IgD-negative memory B cell (primary cell): ENCODE measurements at regions not wholly inside any gene's neighbourhood (a gene's known extent, or its start where the extent isn't known, plus 50 kb on each side); places are given as distances from the start of the nearest gene placed in this dataset.
"Not testable (repeated sequence)": the region's sequence is repeated elsewhere in the genome, so short reads cannot be mapped to it uniquely, and the experiment has no call there.

Experiments used
- H3K27ac Mint-ChIP-seq, 3 donors: one replicate each; pipeline ENCODE4 v1.8.0; 2020 to 2022; ENCODE audit warnings: mild to moderate bottlenecking in 3 of 3, mixed read lengths in 3 of 3, moderate library complexity in 1 of 3
- H3K27me3 Mint-ChIP-seq: one replicate; pipeline ENCODE4 v1.8.0; 2021; ENCODE audit warnings: mixed read lengths
- H3K36me3 Mint-ChIP-seq: one replicate; pipeline ENCODE4 v1.8.0; 2020; ENCODE audit warnings: mild to moderate bottlenecking, mixed read lengths
- H3K4me1 Mint-ChIP-seq, 3 donors: one replicate each; pipeline ENCODE4 v1.8.0; 2020 to 2022; ENCODE audit warnings: mixed read lengths in 3 of 3, mild to moderate bottlenecking in 1 of 3
- H3K4me3 Mint-ChIP-seq, 4 donors: one replicate each; pipeline ENCODE4 v1.8.0; 2020 to 2022; ENCODE audit warnings: mild to moderate bottlenecking in 4 of 4, mixed read lengths in 4 of 4, moderate library complexity in 3 of 4
- H3K9me3 Mint-ChIP-seq, 3 donors: one replicate each; pipeline ENCODE4 v1.8.0; 2020 to 2021; ENCODE audit warnings: mixed read lengths in 3 of 3, mild to moderate bottlenecking in 1 of 3

DNA sequence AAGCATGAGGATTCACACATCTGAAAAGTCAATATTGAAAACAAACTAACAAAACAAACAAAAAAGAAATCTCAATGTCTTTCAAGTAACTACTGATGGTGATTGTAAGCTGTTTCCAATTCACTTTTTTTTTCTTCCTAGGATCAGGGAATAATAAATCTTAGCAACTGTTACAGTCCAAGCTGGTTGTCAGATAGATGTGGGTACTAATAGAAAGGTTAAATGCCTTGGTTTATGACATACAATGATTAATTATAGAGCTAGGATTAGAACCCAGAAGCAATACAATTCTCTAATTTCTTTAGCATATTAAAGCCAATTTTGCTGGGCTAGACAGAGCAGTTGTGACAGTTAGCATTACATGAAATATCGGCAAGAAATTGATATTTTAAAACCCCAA, 1301.6 kb downstream of the EPHA7 start:
- Mint-ChIP-seq H3K4me3 (no peak overlapping the region), H3K36me3 (no peaks in the 10 kb centered on the region)

DNA sequence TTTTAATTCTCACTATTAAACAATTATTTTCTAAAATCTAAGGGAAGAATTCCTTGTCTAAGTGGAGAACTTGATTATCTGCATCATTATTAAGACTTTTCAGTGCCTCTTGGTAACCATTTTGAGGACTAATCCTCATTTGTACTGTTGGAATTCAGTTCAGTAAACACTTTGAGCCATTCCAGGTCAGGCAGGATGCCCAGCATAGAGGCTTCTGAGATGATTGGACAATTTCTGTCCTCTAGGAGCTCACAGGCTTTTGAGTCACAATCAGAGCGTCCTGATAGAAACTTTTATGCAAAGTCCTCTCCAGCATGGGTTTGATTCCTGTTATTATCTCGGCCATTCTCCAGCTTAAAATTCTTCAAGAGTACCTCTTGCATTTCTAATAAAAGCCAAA, 1304.6 kb downstream of the EPHA7 start:
- H3K9me3 Mint-ChIP-seq: peaks cover 0 to 4% (median 2%) of the 10 kb centered on the region in 3 donors

More for the DNA sequence above, 1301.6 kb downstream of the EPHA7 start:
- Mint-ChIP-seq H3K27me3 (no peaks in the 10 kb centered on the region), H3K9me3 (peaks cover 0 to 4% (median 3%) of the 10 kb centered on the region in 3 donors), H3K27ac (no peak overlapping the region), H3K4me1 (no peaks in the 10 kb centered on the region)

DNA sequence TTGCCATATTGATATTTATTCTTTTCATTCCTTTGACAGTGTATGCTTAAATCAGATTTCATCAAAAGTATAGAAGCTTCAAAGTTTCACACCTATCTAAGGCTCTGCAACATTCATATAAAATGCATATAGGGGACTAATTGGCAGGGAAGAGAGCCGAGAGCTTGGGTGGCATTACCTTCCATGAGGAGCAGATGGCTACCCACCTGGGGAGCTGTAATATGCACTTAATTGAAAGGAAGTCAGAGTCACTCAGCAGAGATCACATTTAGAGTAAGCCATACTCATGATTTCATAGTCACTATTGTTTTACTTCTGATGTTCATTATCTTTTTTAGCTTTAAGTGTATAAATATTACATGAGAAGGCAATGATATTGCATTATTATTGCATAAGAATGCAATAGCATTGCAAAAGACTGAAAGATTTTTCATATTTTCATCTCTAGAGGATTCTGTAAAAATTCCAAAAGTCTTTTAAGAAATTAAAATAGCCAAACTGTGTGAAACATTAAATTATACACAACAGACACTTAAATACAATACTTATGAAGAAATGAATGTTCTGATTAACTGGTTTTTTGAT, 1305.2 kb downstream of the EPHA7 start:
- no peaks in the 10 kb centered on the region for H3K36me3 Mint-ChIP-seq
- H3K4me1 Mint-ChIP-seq: no peaks in the 10 kb centered on the region
- no peak overlapping the region for H3K27ac Mint-ChIP-seq
- H3K9me3 Mint-ChIP-seq: peaks cover 0 to 4% (median 2%) of the 10 kb centered on the region in 3 donors
- no peaks in the 10 kb centered on the region for H3K27me3 Mint-ChIP-seq
- H3K4me3 Mint-ChIP-seq: no peak overlapping the region

More for the DNA sequence above, 1304.6 kb downstream of the EPHA7 start:
- Mint-ChIP-seq H3K36me3 (no peaks in the 10 kb centered on the region), H3K4me1 (no peaks in the 10 kb centered on the region), H3K27me3 (no peaks in the 10 kb centered on the region), H3K27ac (no peak overlapping the region), H3K4me3 (no peak overlapping the region)

DNA sequence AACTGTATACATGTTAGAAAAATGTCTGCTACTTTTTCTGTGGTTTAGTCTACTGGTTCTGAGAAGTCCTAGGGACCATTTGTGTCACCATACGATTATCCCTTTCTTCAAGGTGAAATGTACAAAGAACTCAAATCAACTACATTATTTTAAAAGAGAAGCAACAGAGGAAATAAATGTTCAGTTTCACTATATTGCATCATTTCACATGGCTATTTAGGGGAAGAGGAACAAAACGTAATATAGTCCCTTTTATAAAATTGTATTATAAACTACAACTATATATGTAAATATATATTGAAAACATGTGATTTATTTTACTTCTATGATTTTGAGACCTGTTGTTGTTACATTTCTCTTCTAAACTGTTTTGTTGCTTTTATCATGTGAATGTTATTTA, 1308.0 kb downstream of the EPHA7 start:
- Mint-ChIP-seq H3K9me3 (peaks cover 8 to 11% (median 10%) of the 10 kb centered on the region in 3 donors), H3K4me1 (no peaks in the 10 kb centered on the region), H3K27ac (no peak overlapping the region), H3K36me3 (no peaks in the 10 kb centered on the region), H3K4me3 (no peak overlapping the region), H3K27me3 (no peaks in the 10 kb centered on the region)

DNA sequence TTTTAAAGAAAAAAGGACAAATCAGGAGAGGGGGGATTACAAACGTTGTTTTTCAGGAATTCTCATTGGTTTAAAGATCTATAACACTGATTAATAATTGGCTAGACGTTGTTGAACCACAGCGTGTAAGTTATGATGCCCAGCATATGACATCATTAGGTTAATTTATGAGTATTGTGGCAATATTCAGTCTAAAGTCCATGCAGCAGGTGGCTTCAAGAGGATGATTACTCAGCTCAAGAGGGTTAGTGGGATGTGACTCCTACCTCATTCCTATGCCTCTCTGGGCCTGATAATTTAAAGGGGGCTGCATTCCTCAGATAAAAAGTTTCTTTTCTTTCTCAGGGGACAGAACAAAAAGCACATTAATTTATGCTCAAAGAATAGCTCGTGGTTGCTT, 1309.0 kb downstream of the EPHA7 start:
- Mint-ChIP-seq H3K27me3 (no peaks in the 10 kb centered on the region), H3K9me3 (peaks cover 10 to 16% (median 10%) of the 10 kb centered on the region in 3 donors)

DNA sequence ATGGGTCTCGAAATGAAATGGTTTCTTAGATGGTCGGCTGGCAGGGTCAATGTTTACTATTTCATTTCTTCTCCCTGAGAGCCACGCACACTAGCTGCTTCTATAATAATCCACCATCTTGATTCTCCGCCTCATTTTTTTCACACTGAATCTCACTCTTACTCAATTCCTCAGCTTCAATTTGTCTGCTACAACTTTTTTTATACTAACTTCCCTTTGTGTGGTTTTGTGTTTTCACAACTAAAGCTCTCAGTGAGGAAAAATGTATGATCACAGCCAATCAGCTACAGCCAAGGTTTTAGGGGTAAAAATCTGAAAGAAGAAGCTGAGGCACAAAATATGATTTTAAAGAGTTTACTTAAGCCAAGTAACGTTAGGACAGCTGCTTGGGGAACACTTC, 1309.4 kb downstream of the EPHA7 start:
- Mint-ChIP-seq H3K27me3 (no peaks in the 10 kb centered on the region), H3K9me3 (peaks cover 10 to 20% (median 10%) of the 10 kb centered on the region in 3 donors), H3K36me3 (no peaks in the 10 kb centered on the region), H3K27ac (no peak overlapping the region), H3K4me1 (no peaks in the 10 kb centered on the region), H3K4me3 (no peak overlapping the region)

More for the DNA sequence above, 1309.0 kb downstream of the EPHA7 start:
- Mint-ChIP-seq H3K27ac (no peak overlapping the region), H3K36me3 (no peaks in the 10 kb centered on the region), H3K4me1 (no peaks in the 10 kb centered on the region), H3K4me3 (no peak overlapping the region)

DNA sequence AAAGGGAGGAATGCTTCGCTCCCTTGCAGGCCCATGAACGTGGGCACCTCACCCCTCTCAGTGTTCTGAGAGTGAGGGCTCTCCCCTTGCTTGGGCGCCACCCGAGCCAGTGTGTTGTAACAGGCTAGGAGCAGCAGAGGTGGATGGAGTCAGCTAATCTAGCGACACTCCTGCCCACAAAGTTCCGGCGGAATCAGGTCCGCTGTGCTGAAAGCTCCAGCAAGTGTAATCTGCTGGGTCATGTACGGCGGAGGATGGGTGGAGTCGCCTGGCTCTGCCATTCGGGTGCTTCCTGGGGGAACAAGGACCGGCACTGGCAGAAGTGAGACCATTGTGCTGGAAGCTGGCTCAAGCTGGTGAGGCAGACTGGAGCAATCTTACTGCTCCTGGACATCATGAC, 1310.1 kb downstream of the EPHA7 start:
- H3K4me1 Mint-ChIP-seq: no peaks in the 10 kb centered on the region
- H3K36me3 Mint-ChIP-seq: no peaks in the 10 kb centered on the region
- H3K4me3 Mint-ChIP-seq: no peak overlapping the region
- H3K9me3 Mint-ChIP-seq: peaks cover 10 to 25% (median 13%) of the 10 kb centered on the region in 3 donors
- no peak overlapping the region for H3K27ac Mint-ChIP-seq
- H3K27me3 Mint-ChIP-seq: no peaks in the 10 kb centered on the region

DNA sequence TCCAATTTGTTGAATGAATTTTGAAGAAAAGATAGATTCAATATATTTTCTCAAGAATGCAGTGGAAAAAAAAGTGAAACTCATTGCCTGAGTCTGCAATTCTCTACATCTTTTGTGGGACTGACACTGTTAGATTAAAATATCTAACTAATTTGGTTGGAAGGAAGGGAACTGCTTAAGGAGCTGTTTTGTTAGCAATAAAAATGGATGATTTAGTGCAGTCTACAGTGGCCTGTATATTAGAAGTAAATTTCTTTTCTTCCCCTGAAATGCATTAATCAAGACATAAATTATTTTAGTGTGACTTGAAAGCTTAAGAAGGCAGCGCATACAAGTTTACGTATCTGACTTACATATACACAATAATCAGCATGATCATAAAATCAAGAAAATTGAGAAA, 1332.6 kb downstream of the EPHA7 start:
- Mint-ChIP-seq H3K36me3 (no peaks in the 10 kb centered on the region), H3K4me1 (no peaks in the 10 kb centered on the region), H3K4me3 (no peak overlapping the region), H3K9me3 (peaks cover 3 to 12% (median 3%) of the 10 kb centered on the region in 3 donors), H3K27me3 (no peaks in the 10 kb centered on the region), H3K27ac (no peak overlapping the region)

DNA sequence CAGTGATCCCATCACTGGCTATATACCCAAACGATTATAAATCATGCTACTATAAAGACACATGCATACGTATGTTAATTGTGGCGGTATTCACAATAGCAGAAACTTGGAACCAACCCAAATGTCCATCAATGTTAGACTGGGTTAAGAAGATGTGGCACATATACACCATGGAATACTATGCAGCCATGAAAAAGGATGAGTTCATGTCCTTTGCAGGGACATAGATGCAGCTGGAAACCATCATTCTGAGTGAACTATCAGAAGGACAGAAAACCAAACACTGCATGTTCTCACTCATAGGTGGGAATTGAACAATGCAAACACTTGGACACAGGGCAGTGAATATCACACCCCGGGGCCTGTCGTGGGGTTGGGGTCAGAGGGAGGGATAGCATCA, 1335.4 kb downstream of the EPHA7 start:
- H3K27me3 Mint-ChIP-seq, H3K4me3 Mint-ChIP-seq, H3K4me1 Mint-ChIP-seq, H3K27ac Mint-ChIP-seq, H3K36me3 Mint-ChIP-seq: not testable (repeated sequence)
- peaks cover 6 to 19% (median 11%) of the 10 kb centered on the region in 3 donors for H3K9me3 Mint-ChIP-seq

DNA sequence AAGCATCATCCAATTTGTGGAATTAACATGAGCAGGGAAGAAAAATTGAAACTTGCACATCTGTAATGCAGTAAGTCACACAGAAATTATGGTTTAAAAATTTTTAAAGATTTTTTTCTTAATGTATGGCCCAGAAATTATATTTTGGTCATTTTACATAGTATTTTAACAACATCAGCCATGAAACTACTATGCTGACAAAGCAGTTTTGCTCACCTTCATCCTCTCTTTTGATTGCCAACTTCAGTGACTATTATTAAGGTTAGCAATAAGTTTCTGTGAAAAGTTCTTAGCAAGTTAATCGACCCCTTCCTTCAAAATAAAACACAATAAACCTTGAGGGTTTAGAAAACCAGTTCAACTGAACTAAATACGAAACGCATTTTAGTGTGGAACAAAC, 1347.0 kb downstream of the EPHA7 start:
- Mint-ChIP-seq H3K9me3 (peaks cover 1 to 4% (median 2%) of the 10 kb centered on the region in 3 donors), H3K4me1 (no peaks in the 10 kb centered on the region), H3K4me3 (no peak overlapping the region), H3K27ac (no peak overlapping the region), H3K36me3 (no peaks in the 10 kb centered on the region), H3K27me3 (no peaks in the 10 kb centered on the region)

DNA sequence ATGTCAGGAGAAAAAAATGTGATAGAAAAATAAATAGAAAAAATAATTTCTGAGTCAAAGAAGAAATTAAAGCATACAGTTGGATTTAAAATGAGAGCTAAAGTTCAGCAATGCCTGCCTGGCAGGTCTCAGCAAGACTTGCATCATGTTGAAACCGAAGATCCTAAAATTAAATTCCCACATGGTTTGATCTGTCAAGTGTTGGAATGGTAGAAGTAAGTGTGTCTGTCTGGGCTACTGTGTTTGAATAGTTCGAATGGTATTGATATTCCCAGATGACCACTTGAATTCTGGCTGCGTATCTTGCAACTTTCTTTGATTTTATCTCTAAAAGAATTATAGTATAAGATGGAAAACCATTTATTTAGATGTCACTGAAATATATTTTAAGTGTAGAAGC, 1349.6 kb downstream of the EPHA7 start:
- Mint-ChIP-seq H3K9me3 (peaks cover 0 to 4% (median 1%) of the 10 kb centered on the region in 3 donors), H3K27me3 (no peaks in the 10 kb centered on the region), H3K4me1 (no peaks in the 10 kb centered on the region), H3K27ac (no peak overlapping the region), H3K36me3 (no peaks in the 10 kb centered on the region), H3K4me3 (no peak overlapping the region)

DNA sequence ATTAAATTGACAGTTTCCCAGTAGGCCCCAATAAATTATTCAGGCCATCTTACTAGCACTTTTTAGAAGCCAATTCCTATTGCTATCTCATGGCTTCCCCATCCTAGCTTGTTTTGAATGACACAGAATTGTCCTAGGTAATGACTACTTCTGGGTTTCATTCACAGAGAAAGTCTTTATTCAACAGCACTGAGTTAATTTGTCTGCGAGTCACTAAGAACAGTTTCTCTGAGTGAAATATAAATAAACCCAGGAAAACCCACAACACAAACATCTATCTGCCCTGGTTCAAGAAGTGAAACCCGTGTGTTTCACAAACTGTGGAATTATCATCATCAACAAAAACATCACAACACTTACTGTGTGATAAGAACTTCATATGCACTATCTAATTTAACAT, 1366.8 kb downstream of the EPHA7 start:
- no peaks in the 10 kb centered on the region for H3K27me3 Mint-ChIP-seq
- H3K4me3 Mint-ChIP-seq: no peak overlapping the region
- H3K36me3 Mint-ChIP-seq: no peaks in the 10 kb centered on the region
- H3K27ac Mint-ChIP-seq: no peak overlapping the region
- peaks cover 0 to 7% (median 3%) of the 10 kb centered on the region in 3 donors for H3K9me3 Mint-ChIP-seq
- H3K4me1 Mint-ChIP-seq: no peaks in the 10 kb centered on the region

DNA sequence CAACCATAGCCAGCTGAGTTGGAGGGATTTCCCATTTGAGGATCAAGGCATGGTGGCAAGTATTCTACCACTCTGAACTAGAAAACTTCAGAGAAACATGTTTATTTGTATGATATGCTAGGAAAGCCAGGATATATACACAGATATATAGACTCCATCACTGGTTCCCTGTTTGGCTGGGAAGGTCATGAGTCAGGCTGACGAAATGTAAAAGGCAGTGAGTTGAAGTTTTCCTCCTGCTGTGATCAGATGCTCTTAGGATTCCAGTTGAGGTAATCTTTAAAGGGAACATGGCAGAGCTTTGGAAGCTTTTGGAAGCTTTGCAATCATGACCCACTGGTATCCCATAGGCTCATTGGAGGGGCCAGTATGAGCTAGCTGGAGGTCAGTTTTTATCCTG, 1369.1 kb downstream of the EPHA7 start:
- no peak overlapping the region for H3K4me3 Mint-ChIP-seq
- H3K9me3 Mint-ChIP-seq: peaks cover 0 to 7% (median 3%) of the 10 kb centered on the region in 3 donors
- H3K27me3 Mint-ChIP-seq: no peaks in the 10 kb centered on the region
- H3K36me3 Mint-ChIP-seq: no peaks in the 10 kb centered on the region
- no peak overlapping the region for H3K27ac Mint-ChIP-seq
- no peaks in the 10 kb centered on the region for H3K4me1 Mint-ChIP-seq

DNA sequence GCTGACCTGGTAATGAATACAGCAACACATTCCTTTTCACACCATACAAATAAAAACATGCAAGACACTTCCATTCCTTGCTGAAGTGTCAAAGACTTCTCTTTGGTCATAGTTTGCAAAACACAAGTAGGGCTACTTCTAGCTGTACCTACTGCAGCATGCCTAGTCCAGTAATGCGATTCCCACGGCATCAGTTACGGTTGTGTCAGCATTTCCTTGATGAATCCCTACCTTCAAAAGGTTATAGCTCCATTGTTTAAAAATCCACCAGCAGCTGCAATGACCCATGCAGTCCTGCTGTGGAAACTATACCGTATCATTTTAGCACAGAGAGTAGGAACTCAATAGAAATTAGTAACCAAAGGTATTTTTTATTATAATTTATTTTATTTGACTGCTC, 1371.5 kb downstream of the EPHA7 start:
- no peak overlapping the region for H3K4me3 Mint-ChIP-seq
- no peaks in the 10 kb centered on the region for H3K27me3 Mint-ChIP-seq
- H3K36me3 Mint-ChIP-seq: no peaks in the 10 kb centered on the region

DNA sequence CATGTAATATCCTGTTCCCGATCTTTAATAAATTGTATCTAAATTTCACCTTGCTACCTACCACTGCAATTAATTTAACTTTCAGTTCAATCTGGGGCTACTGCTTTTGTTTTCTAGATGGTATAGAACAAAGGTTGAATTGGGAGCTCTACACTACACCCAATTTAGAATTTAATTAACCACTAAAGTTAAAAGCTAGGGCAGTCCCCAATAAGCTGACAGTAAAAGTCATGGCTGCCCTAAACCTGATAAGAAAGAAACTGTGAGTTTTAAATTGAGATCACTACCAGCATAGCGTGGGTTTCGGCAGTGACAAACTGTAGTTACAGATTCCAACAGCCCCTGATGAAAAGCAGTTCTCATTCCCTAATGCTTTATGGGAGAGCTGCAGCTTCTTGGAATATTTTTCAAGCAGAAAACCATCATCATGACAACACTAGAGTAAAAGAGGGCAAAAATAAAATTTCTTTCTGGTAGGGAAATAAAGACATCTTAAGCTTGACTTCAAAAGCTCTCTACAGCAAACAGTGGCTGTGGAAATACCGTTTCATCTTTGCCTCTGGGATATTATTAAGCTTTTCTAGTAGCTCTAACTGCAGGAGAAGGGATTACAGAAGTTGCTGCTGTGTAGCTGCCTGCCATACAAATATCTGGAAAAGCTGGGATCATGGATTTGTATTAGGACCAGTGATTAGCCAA, 1372.1 kb downstream of the EPHA7 start:
- Mint-ChIP-seq H3K27me3 (no peaks in the 10 kb centered on the region), H3K4me1 (peaks cover 0 to 3% (median 0%) of the 10 kb centered on the region in 3 donors), H3K9me3 (peaks cover 0 to 6% (median 4%) of the 10 kb centered on the region in 3 donors), H3K27ac (no peak overlapping the region), H3K36me3 (no peaks in the 10 kb centered on the region), H3K4me3 (no peak overlapping the region)

More for the DNA sequence above, 1371.5 kb downstream of the EPHA7 start:
- Mint-ChIP-seq H3K27ac (no peak overlapping the region), H3K4me1 (peaks cover 0 to 3% (median 0%) of the 10 kb centered on the region in 3 donors), H3K9me3 (peaks cover 0 to 7% (median 4%) of the 10 kb centered on the region in 3 donors)

DNA sequence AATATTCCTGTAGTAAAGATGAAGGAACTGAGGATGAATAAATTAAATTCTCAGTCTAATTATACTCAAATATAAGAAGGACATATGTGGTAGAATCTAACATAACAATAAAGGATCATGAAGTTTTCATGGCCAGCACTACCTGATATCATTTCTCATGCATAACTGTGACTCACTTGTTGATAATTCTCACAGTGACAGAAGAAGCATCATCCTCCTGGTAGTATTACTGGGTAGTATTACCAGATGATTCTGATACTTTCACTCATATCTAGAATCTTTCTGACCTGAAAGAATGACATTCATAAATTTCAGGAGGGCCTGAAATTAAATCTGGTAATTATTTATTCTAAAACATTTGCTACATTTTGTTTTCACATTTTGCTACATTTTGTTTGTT, 1375.0 kb downstream of the EPHA7 start:
- Mint-ChIP-seq H3K4me3 (no peak overlapping the region), H3K36me3 (no peaks in the 10 kb centered on the region), H3K27ac (no peak overlapping the region), H3K9me3 (peaks cover 0 to 5% (median 3%) of the 10 kb centered on the region in 3 donors), H3K27me3 (no peaks in the 10 kb centered on the region), H3K4me1 (peaks cover 0 to 3% (median 0%) of the 10 kb centered on the region in 3 donors)
